CD4-positive, alpha-beta T cell treated with Interleukin-12 subunit alpha and Interleukin-12 subunit beta, for 1 hour (primary cell): ENCODE measurements at regions not wholly inside any gene's neighbourhood (a gene's known extent, or its start where the extent isn't known, plus 50 kb on each side); places are given as distances from the start of the nearest gene placed in this dataset.
A peak's percentile ranks its signal among the peaks of the same experiment; 100 is the strongest.
"Not testable (repeated sequence)": the region's sequence is repeated elsewhere in the genome, so short reads cannot be mapped to it uniquely, and the experiment has no call there.

Experiments
- DNase-seq: peaks from one replicate; pipeline ENCODE4 v3.0.0-alpha.2; 2020

- DNase-seq, result not testable (repeated sequence)
Measured at GRCh38 chr20:29320216-29320949, 1937.1 kb upstream of the DEFB115 start.

DNA sequence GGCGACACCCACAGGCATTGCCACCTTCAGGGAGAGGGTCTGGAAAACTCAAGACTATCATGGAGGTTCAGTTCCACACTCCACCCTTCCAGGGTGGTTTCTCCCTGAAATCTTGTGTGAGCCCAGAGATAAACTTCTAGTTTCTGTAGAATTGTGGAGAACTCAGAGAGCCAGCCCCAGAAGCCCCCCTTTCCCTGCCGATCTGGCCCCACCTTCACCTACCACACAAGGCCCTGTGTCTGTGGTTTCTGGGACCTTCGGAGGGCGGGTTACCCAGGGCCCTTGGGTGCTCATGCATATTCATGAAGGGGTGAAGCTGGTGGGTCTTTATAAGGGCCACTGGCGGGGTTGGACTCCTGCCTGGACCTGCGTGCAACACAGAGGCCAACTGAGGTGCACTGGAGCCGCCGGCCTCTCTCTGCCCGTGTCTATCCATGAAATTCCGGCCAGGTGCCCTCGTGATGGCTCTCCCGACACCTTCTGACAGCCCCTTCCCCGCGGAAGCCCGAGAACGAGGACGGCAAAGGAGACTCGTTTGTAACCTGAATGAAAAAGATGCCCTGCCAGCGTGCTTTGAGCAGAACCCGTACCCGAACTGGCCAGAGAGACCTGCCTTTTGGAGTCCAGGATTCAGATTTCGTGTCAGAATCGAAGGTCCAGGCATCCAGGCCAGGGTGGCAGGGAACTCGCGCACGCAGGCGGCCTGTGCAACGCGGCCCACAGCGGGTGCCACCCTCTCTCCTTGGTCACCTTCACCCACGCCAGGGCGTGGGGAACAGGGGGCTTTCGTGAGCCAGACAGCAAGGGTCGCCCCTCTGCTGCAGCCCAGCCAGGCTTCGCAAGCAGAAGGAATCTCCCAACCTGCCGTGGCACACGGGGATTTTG lies 1933.6 kb upstream of the DEFB115 start:
- not testable (repeated sequence) for DNase-seq

DNA sequence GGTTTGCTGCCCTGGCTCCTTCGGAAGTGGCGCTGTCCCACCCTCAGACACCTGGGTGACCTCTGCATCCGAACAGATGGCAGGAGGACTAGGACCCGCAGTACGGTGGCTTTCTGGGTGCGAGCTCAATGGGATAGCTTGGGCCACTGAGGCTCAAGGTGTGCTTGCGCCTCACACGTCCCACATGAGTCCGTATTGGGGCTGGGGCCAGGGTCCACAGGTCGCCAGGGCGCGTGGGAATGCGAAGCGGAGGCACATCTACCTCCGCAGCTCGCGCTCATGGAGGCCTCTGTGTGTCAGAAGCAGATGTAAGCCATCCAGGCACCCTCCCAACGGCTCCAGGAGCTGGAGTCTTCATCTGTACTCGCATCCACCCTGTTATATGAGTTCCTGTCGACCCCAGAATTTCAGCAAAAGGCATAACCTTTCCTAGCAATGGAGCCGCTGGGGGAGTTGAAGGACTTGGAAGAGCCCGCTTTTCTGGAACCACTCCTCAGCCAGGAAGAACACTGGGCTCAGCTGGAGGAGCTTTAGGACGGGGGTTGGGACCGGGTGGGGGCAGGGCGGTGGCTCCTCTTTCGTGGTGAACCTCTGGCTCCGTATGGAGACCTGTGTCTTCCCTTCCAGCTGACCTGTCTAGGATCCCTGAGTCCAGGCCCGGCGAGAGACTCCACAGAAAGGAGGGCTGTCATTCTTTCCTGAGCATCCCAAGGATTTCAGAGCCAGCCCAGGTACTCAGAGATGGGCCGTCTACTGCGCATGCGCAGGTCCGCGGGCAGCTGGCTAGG lies 1932.8 kb upstream of the DEFB115 start:
- DNase-seq, result not testable (repeated sequence)

GRCh38 chr20:29325304-29325640 lies 1932.2 kb upstream of the DEFB115 start:
- no peak for DNase-seq

GRCh38 chr20:29325781-29326180 lies 1931.7 kb upstream of the DEFB115 start:
- not testable (repeated sequence) for DNase-seq

GRCh38 chr20:29326376-29327070 lies 1930.9 kb upstream of the DEFB115 start:
- DNase-seq, result no peak

- peak; percentile 39 for DNase-seq
Measured at GRCh38 chr20:29327600-29328420, 1929.7 kb upstream of the DEFB115 start.

DNA sequence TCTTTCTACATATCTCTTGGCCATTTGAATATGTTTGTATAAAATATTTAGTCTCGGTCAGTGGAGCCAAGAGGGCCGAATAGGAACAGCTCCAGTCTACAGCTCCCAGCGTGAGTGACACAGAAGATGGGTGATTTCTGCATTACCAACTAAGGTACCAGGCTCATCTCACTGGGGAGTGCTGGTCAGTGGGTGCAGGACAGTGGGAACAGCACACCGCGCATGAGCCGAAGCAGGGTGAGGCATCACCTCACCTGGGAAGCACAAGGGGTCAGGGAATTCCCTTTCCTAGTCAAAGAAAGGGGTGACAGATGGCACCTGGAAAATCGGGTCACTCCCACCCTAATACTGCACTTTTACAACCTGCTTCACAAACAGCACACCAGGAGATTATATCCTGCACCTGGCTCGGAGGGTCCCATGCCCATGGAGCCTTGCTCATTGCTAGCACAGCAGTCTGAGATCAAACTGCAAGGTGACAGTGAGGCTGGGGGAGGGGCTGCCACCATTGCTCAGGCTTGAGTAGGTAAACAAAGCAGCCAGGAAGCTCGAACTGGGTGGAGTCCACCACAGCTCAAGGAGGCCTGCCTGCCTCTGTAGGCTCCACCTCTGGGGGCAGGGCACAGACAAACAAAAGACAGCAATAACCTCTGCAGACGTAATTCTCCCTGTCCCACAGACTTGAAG lies 1926.9 kb upstream of the DEFB115 start:
- DNase-seq, result not testable (repeated sequence)

DNA sequence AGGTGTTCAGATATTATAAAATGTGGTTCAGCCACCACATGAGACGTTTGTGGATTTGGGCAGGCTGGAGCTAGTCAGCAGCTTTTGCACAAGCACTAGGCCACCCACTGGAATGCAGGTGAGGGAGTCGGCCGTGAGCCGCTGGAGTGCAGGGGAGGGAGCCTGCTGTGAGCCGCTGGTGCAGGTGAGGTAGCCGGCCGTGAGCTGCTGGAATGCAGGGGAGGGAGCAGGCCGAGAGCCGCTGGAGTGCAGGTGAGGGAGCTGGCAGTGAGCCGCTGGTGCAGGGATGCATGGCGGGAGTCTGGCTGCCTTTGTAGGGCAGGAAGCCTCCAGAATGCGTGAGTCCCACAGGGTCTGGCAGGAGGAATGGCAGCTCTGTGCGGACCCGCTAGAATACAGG lies 1907.6 kb upstream of the DEFB115 start:
- DNase-seq, result no peak

GRCh38 chr20:29375937-29376336 lies 1881.5 kb upstream of the DEFB115 start:
- not testable (repeated sequence) for DNase-seq

DNA sequence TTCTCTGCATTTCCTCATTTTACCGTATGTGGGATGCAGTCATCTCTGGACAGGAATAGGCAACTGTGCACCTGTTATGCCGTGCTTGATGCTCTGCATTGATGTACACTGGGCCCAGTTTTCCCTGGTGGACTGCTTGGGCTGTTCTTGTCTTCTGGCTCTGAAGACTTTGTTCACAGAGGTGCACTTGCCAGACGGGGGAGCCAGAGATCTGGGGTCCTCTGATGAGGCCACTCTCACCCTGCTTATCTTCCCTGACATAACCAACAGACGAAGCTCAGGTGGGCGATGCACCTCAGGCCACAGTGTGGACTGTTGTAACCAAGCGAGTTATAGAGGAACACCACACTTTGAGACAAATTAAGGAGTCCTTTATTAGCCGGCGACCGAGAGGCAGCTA lies 1864.6 kb upstream of the DEFB115 start:
- DNase-seq, result not testable (repeated sequence)

DNA sequence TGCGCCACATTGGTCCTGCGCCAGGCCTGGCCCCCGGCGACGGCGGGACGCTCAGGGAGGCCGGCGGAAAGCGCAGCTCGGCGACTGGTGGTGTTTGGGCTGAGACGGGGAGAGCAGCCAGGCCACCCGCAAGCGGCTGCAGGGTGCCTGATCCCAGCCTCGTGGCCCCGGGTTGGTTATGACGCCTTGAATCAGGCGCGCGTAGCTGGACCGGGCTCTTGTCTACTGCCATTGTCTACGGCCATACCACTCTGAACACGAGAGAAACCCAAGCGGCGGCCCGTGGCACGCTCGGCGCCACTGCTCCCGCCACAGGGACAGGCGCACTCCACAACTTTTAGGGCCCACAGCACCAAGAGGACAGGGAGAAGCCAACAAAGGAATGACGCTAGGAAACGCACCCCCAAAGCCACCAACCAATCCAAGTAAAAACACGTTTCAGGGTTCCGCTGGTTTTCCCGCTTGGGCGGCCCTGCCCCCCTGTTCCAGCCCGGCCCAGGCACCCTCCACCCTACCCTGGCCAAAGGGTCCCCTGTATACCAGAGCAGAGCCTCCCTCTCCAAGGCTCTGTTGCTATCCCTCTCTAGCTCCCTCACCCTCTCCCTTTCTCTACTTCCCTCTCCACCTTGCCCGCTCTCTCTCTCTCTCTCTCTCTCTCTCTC lies 1849.3 kb upstream of the DEFB115 start:
- no peak for DNase-seq

- DNase-seq, result not testable (repeated sequence)
Measured at GRCh38 chr20:29408707-29409106, 1848.8 kb upstream of the DEFB115 start.

GRCh38 chr20:29409160-29409689 lies 1848.2 kb upstream of the DEFB115 start:
- DNase-seq, result not testable (repeated sequence)

- no peak for DNase-seq
Measured at GRCh38 chr20:29409833-29410805, 1847.3 kb upstream of the DEFB115 start.

- DNase-seq, result no peak
Measured at GRCh38 chr20:29410806-29411457, 1846.5 kb upstream of the DEFB115 start.

GRCh38 chr20:29411458-29411820 lies 1846.0 kb upstream of the DEFB115 start:
- DNase-seq, result not testable (repeated sequence)

DNA sequence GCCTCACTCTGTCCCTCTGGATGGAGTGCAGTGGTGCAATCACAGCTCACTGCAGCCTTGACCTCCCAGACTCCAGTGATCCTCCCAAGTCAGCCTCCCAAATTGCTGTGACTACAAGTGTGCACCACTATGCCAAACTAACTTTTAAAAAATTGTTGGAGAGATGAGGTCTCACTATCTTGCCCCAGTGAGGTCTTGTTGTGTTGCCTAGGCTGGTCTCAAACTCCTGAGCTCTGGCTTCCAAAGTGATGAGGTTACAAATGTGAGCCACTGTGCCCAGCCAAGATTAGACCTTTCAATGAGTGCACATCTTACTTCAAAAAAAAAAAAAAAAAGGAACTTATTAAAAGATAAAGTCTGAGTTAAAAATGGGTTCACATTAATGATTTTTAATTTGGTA lies 1838.1 kb upstream of the DEFB115 start:
- no peak for DNase-seq
